ENCODE measurements at regions not wholly inside any gene's neighbourhood (a gene's known extent, or its start where the extent isn't known, plus 50 kb on each side); places are given as distances from the start of the nearest gene placed in this dataset.

DNA sequence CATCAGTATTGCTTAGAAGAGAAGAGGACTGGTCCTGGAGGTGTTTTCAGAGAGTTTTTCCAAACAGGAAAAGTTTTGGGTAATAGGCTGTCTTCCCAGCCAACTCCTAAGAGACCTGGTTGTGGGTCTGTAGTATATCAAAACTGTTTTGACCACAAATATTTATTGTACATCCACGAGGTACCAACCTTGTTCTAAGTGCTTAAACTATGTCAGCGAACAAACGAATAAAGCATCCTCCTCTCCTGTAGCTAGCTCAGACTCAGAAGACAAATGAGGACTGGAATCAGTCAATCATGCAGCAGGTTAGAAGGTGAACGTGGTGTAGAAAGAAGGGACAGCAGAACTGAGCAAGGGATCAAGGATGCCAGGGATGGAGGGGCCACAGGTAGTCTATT lies 61.6 kb upstream of the MKI67 start:
- H3K36me3 ChIP-seq (ENCODE audit: insufficient read depth, low read length): no peaks in the 10 kb centered on the region
- no peaks in the 10 kb centered on the region for H3K9me2 ChIP-seq (ENCODE audit: insufficient read depth, low read length)
- no peaks in the 10 kb centered on the region for H3F3A ChIP-seq (ENCODE audit: insufficient read depth, low read length, poor library complexity, severe bottlenecking)
- H3K79me2 ChIP-seq (replicated peaks; ENCODE audit: insufficient read depth, low read length): no peaks in the 10 kb centered on the region
- no peak overlapping the region for H3K9ac ChIP-seq (ENCODE audit: low read length)
- peaks cover under 1% of the 10 kb centered on the region for H3K9me3 ChIP-seq (ENCODE audit: low read length)
- H3K27ac ChIP-seq (ENCODE audit: low read length): no peak overlapping the region
- H3K4me2 ChIP-seq (ENCODE audit: low read length): no peak overlapping the region
- H3K27me3 ChIP-seq (ENCODE audit: insufficient read depth, low read depth, low read length): no peaks in the 10 kb centered on the region
- TF ChIP-seq TAF1 (IDR thresholded peaks at IDR 0.05; ENCODE audit: low read depth): no peak
- TF ChIP-seq EP300 (conservative IDR thresholded peaks at IDR 0.05; ENCODE audit: poor library complexity, severe bottlenecking): no peak
- TF ChIP-seq RAD21 (conservative IDR thresholded peaks at IDR 0.05): no peak
- TF ChIP-seq POLR2AphosphoS5 (IDR thresholded peaks at IDR 0.05): no peak
- TF ChIP-seq, protein P1, sequence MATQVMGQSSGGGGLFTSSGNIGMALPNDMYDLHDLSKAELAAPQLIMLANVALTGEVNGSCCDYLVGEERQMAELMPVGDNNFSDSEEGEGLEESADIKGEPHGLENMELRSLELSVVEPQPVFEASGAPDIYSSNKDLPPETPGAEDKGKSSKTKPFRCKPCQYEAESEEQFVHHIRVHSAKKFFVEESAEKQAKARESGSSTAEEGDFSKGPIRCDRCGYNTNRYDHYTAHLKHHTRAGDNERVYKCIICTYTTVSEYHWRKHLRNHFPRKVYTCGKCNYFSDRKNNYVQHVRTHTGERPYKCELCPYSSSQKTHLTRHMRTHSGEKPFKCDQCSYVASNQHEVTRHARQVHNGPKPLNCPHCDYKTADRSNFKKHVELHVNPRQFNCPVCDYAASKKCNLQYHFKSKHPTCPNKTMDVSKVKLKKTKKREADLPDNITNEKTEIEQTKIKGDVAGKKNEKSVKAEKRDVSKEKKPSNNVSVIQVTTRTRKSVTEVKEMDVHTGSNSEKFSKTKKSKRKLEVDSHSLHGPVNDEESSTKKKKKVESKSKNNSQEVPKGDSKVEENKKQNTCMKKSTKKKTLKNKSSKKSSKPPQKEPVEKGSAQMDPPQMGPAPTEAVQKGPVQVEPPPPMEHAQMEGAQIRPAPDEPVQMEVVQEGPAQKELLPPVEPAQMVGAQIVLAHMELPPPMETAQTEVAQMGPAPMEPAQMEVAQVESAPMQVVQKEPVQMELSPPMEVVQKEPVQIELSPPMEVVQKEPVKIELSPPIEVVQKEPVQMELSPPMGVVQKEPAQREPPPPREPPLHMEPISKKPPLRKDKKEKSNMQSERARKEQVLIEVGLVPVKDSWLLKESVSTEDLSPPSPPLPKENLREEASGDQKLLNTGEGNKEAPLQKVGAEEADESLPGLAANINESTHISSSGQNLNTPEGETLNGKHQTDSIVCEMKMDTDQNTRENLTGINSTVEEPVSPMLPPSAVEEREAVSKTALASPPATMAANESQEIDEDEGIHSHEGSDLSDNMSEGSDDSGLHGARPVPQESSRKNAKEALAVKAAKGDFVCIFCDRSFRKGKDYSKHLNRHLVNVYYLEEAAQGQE (IDR thresholded peaks at IDR 0.05; ENCODE audit: borderline replicate concordance): no peak
- TF ChIP-seq MXI1 (conservative IDR thresholded peaks at IDR 0.05; ENCODE audit: poor library complexity, severe bottlenecking): no peak
- TF ChIP-seq EZH2 (IDR thresholded peaks at IDR 0.05; ENCODE audit: borderline replicate concordance, insufficient read depth, low read length, poor library complexity, severe bottlenecking): no peak
- TF ChIP-seq, protein P2, sequence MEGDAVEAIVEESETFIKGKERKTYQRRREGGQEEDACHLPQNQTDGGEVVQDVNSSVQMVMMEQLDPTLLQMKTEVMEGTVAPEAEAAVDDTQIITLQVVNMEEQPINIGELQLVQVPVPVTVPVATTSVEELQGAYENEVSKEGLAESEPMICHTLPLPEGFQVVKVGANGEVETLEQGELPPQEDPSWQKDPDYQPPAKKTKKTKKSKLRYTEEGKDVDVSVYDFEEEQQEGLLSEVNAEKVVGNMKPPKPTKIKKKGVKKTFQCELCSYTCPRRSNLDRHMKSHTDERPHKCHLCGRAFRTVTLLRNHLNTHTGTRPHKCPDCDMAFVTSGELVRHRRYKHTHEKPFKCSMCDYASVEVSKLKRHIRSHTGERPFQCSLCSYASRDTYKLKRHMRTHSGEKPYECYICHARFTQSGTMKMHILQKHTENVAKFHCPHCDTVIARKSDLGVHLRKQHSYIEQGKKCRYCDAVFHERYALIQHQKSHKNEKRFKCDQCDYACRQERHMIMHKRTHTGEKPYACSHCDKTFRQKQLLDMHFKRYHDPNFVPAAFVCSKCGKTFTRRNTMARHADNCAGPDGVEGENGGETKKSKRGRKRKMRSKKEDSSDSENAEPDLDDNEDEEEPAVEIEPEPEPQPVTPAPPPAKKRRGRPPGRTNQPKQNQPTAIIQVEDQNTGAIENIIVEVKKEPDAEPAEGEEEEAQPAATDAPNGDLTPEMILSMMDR (IDR thresholded peaks at IDR 0.05; ENCODE audit: poor library complexity, severe bottlenecking): no peak
- no peak for TF ChIP-seq SMC3 (conservative IDR thresholded peaks at IDR 0.05; ENCODE audit: poor library complexity)
- H4K20me1 ChIP-seq (ENCODE audit: insufficient read depth): no peaks in the 10 kb centered on the region
- no peak overlapping the region for H2AFZ ChIP-seq (ENCODE audit: low read depth, low read length)
- H3K4me3 ChIP-seq (ENCODE audit: low read length): no peak overlapping the region

DNA sequence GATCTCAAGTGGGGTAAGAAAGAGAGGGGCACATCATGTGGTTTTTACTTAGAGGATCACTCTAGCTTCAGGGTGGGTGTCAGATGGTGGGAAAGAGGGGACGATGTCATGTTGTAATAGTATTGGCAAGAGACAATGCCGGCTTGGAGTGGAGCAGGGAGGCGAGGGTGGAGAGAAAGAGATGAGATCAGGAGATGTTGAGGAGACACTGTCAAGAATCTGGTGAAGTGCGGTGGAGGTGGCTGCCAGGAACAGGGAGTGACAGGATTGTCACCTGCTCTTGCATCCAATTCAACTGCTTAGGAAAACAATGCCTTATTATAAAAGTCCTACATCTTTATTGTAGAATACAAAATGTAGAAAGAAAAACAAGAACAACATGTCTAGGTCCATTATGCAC lies 63.0 kb upstream of the MKI67 start:
- no peaks in the 10 kb centered on the region for H3K9me2 ChIP-seq (ENCODE audit: insufficient read depth, low read length)
- TF ChIP-seq TAF1 (IDR thresholded peaks at IDR 0.05; ENCODE audit: low read depth): no peak
- no peak for TF ChIP-seq EP300 (conservative IDR thresholded peaks at IDR 0.05; ENCODE audit: poor library complexity, severe bottlenecking)
- no peak for TF ChIP-seq MXI1 (conservative IDR thresholded peaks at IDR 0.05; ENCODE audit: poor library complexity, severe bottlenecking)
- no peak for TF ChIP-seq EZH2 (IDR thresholded peaks at IDR 0.05; ENCODE audit: borderline replicate concordance, insufficient read depth, low read length, poor library complexity, severe bottlenecking)
- TF ChIP-seq, protein P2 (IDR thresholded peaks at IDR 0.05; ENCODE audit: poor library complexity, severe bottlenecking): no peak
- no peak for TF ChIP-seq POLR2AphosphoS5 (IDR thresholded peaks at IDR 0.05)
- no peak for TF ChIP-seq RAD21 (conservative IDR thresholded peaks at IDR 0.05)
- no peak for TF ChIP-seq SMC3 (conservative IDR thresholded peaks at IDR 0.05; ENCODE audit: poor library complexity)
- TF ChIP-seq, protein P1 (IDR thresholded peaks at IDR 0.05; ENCODE audit: borderline replicate concordance): no peak

More for the DNA sequence above, 63.0 kb upstream of the MKI67 start:
- Histone ChIP-seq H3K79me2 (replicated peaks; ENCODE audit: insufficient read depth, low read length) (no peaks in the 10 kb centered on the region), H3K4me3 (ENCODE audit: low read length) (no peak overlapping the region), H3F3A (ENCODE audit: insufficient read depth, low read length, poor library complexity, severe bottlenecking) (no peaks in the 10 kb centered on the region), H3K9ac (ENCODE audit: low read length) (no peak overlapping the region), H4K20me1 (ENCODE audit: insufficient read depth) (no peaks in the 10 kb centered on the region), H3K4me2 (ENCODE audit: low read length) (no peak overlapping the region), H3K27me3 (ENCODE audit: insufficient read depth, low read depth, low read length) (no peaks in the 10 kb centered on the region), H3K36me3 (ENCODE audit: insufficient read depth, low read length) (no peaks in the 10 kb centered on the region), H3K27ac (ENCODE audit: low read length) (no peak overlapping the region), H3K9me3 (ENCODE audit: low read length) (no peaks in the 10 kb centered on the region), H2AFZ (ENCODE audit: low read depth, low read length) (no peak overlapping the region)
